IPS-11a (cell line): ENCODE measurements at regions not wholly inside any gene's neighbourhood (a gene's known extent, or its start where the extent isn't known, plus 50 kb on each side); places are given as distances from the start of the nearest gene placed in this dataset.

ENCODE experiments used
- H3K4me3 ChIP-seq: one replicate; pipeline ENCODE4 v1.5.1; 2013; ENCODE audit warnings: low read depth, low read length, control low read depth

DNA sequence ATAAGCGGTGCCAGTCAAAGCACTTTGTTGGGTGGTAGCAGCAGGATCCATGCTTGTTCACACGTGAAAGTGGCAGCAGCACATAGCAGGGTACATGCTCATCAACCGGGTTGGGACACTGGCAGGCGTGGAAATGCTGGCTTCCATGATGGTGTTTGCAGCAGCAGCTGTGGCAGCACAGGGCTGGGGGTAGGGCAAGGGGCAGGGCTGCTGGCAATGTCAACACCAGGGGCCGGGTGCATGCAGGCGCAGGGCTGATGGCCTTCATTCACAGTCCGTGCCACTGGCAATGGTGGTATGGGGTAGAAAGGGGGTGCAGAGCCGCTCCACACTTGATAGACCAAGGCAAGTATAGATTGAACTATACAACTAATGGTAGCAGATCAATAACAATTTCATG is 374.7 kb upstream of the FAM241A start:
- H3K4me3 ChIP-seq, result no peak overlapping the region

GRCh38 chr4:111773858-111774257 is 371.4 kb upstream of the FAM241A start:
- no peak overlapping the region for H3K4me3 ChIP-seq

DNA sequence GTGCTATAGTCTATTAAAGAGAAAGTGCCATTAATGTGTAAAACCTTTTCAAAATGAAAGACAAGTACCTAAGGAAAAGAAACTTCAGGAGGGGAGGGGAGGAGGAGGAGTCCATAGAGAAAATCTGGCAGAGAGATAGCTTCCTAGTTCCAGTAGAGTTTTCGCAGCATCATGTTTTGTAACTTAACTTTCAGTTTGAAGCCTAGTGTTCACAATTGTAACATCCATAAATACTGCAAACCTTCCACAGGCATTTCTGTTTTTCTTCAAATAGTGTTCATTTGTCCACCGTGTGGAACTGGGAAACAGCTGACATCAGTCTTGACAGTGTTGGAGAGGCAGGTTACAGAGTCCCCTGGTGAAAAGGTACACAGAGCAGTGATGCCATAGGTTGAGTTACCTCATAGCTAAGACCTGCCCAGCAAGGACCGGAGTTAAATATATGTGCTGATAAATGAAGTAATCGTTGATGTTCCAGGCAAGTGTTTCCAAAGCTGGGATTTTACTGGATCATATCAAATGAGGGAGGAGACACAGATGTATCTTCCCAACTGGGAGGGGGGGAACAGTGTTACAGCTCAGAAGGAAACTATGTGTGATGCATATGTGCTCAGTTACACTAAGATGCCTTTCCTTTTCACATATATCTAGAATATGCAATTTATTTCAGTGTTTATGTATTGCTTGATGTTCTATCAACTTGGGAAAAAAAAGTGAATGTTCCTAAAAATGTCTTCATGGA is 369.5 kb upstream of the FAM241A start:
- no peak overlapping the region for H3K4me3 ChIP-seq

DNA sequence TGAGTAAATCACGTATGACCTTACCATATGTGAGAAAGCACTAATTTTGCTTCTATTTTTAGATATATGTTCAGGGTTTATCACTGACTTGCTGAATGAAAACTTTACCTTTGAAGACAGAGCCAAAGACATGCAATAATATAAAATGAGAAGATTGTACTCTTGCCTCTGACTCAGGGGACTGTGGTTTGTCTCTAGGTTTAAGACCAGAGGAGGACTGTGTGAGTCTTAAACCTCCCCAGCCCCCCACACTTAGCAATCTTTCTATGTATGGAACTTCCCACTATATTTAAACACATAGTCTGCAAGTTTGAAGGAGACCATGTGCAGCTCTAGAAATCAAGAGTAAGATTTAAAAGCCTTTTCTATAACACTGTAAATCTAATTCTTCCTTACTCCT is 368.7 kb upstream of the FAM241A start:
- H3K4me3 ChIP-seq, result no peak overlapping the region

GRCh38 chr4:111778543-111778942 is 366.7 kb upstream of the FAM241A start:
- no peak overlapping the region for H3K4me3 ChIP-seq

DNA sequence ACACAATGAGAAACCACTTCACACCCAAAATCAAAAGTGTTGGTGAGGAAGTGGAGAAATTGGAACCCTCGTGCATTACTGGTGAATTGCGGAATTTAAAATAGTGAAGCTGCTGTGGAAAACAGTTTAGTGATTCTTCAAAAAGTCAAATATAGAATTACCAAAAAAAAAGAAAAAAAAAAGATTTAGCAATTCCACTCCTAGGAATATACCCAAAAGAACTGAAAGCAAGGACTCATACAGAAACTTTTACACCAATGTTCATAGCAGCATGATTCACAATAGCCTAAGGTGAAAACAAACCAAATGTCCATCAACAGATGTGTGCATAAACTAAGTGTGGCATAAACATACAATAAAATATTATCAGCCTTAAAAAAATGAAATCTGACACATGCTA is 364.3 kb upstream of the FAM241A start:
- H3K4me3 ChIP-seq, result no peak overlapping the region

GRCh38 chr4:111781611-111782010 is 363.6 kb upstream of the FAM241A start:
- no peak overlapping the region for H3K4me3 ChIP-seq

GRCh38 chr4:111788099-111788498 is 357.2 kb upstream of the FAM241A start:
- peak overlapping the region; percentile 44 for H3K4me3 ChIP-seq

- H3K4me3 ChIP-seq, result no peak overlapping the region
Observed at GRCh38 chr4:111789901-111790640, 355.2 kb upstream of the FAM241A start.

DNA sequence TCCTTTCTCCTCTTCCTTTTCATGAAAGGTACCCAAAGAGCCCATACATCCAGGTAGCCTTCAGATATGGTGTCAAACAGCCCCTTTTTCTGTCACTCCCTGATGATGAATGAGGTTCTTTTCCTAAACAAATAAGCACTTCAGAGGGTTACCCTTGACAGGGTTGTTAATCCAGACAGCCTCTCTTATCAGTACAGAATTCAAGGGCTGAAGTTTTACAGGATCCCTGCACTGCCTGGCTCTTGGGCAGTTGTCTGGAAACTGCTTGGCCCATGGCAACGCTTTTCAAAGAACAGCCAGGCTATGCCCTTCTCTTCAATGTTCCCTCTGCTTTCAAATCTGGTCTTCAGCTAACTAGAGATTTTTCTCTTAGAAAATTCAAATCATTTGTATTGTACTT is 352.6 kb upstream of the FAM241A start:
- no peak overlapping the region for H3K4me3 ChIP-seq

GRCh38 chr4:111793433-111794091 is 351.7 kb upstream of the FAM241A start:
- H3K4me3 ChIP-seq, result no peak overlapping the region

- H3K4me3 ChIP-seq, result no peak overlapping the region
Observed at GRCh38 chr4:111797455-111798163, 347.6 kb upstream of the FAM241A start.

- H3K4me3 ChIP-seq, result no peak overlapping the region
Observed at GRCh38 chr4:111798840-111799239, 346.4 kb upstream of the FAM241A start.

DNA sequence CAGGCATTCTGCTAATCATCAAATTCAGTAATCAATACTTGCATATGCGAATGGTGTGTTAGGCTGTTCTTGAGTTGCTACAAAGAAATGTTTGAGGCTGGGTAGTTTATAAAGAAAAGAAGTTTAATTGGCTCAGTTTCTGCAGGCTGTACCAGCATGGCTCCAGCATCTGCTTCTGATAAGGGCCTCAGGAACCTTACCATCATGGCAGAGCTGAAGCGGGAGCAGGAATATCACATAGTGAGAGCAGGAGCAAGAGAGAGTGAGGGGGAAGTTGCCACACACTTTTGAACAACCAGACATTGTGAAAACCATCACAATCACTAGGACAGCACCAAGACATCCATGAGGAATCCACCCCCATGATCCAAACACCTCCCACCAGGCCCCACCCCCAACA is 344.7 kb upstream of the FAM241A start:
- no peak overlapping the region for H3K4me3 ChIP-seq

GRCh38 chr4:111802191-111802590 is 343.1 kb upstream of the FAM241A start:
- H3K4me3 ChIP-seq, result no peak overlapping the region

DNA sequence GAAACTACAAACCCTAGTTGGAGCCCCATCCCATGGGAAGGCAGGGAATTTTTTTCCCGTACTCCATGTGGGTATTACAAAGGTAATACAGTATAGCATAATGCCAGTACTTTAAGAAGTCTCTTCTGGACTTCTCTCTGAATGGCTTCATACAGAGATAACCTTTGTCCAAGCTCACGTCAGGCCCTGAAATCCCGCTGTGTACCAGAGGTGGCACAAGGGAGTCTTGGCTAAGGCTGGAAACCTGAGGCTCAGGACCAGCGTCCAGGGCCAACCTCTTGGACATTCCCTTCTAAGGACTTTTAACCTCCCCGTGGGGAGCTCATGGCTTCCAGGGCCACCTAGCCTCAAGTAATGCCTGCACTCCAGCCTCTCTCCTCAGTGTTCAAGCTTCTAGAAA is 338.9 kb upstream of the FAM241A start:
- no peak overlapping the region for H3K4me3 ChIP-seq

DNA sequence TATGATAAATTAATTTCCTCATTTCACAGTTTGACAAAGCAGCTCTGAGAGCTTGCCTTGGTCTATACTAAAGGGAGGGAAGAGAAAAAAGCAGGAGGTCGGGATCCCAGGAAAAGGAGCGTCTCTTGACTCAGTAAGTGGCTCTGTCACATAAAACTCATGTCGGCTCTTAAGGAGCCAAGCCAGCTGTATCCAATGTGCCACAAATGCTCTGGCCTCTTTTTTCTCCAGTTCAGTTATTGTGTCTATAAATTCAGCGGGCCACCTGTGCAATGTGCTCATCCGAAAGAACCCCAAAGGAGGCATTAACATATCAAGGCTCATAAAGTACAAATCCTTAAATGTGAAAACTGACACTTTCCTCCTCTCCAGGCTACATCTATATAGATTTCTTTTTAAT is 337.7 kb upstream of the FAM241A start:
- no peak overlapping the region for H3K4me3 ChIP-seq

DNA sequence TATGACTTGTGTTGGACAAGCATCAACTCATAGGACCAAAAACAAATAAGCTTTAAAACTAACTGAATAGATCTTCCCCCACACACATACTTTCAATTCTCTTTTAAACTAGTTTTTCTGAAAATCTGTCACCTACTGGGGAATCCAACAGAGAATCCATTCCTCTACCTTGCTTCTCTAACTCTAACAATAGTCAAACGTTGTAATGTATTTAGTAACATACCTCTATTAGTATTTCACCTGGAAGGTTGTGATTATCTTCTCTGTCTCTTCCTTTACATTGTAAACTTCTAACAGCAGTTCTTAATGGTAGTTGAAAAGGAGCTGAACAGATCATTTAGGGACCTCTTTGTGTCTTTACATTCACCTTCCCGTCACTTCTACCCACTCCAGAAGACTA is 337.1 kb upstream of the FAM241A start:
- no peak overlapping the region for H3K4me3 ChIP-seq

DNA sequence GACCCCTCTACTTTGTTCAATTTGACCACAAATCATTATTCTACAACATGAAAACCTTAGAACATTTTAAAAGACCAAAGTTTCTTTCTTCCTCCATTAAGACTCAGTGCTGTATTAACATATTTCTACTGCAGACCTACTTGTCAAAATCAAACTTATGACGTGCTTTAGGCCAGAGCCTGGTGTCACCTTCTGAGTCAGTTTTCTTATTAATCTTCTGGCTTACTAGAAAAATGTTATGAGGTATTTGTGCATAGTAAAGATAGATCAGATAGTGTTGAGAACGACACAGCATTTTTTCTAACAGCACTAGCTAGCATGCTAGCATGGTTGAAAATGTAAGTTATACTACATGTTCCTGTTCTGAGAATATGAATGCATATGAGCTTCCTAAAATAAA is 333.6 kb upstream of the FAM241A start:
- H3K4me3 ChIP-seq, result no peak overlapping the region

DNA sequence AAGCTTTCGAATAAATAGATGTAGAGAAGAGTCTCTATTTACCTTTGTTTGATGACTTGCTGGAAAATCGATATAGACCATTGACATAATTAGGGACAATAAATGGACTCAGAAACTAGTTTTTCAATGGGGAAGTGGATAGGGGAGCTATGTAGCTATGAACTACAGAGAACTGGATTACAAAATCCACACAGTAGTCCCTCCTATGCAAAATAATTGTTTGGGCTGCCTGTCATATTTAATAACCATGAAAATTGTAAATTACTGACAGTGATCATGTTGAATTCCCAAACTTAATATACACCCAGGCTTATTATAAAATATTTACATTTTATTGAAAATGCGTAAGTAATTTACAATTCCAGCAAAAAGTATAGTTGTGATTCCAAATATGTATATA is 333.1 kb upstream of the FAM241A start:
- H3K4me3 ChIP-seq, result no peak overlapping the region

DNA sequence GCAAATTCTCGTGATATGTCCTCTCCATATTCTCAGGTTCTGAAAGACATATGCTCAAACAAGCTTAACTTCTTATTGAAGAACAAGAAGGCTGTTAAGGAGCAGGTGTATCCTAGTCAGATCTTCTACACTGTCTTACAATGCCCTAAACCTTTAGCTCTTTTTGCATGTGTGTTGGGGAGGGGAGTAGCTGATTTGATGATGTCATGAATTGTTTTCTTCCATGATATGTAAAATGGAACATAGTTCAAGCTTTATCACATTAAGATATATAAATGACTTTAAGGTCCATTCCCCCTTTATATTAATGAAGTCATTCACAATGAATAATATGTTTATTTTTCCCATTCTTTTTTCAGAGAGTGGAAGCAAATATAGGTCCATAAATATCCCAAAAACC is 332.5 kb upstream of the FAM241A start:
- no peak overlapping the region for H3K4me3 ChIP-seq
